ENCODE measurements at regions not wholly inside any gene's neighbourhood (a gene's known extent, or its start where the extent isn't known, plus 50 kb on each side); places are given as distances from the start of the nearest gene placed in this dataset.
"Not testable (repeated sequence)": the region's sequence is repeated elsewhere in the genome, so short reads cannot be mapped to it uniquely, and the experiment has no call there.

- not testable (repeated sequence) for DNase-seq (ENCODE audit: low read depth)
Measured at GRCh38 chr10:90250784-90251183, 549.4 kb downstream of the KIF20B start.

GRCh38 chr10:90269699-90270098 is 568.3 kb downstream of the KIF20B start:
- no peak for DNase-seq (ENCODE audit: low read depth)

GRCh38 chr10:90274721-90275468 is 573.5 kb downstream of the KIF20B start:
- DNase-seq (ENCODE audit: low read depth), result peak; percentile 24

GRCh38 chr10:90276894-90277475 is 575.6 kb downstream of the KIF20B start:
- DNase-seq (ENCODE audit: low read depth), result no peak

- no peak for DNase-seq (ENCODE audit: low read depth)
Measured at GRCh38 chr10:90286406-90286805, 571.4 kb downstream of the HTR7 start.

- DNase-seq (ENCODE audit: low read depth), result no peak
Measured at GRCh38 chr10:90286941-90287340, 570.9 kb downstream of the HTR7 start.

GRCh38 chr10:90288391-90288933 is 569.4 kb downstream of the HTR7 start:
- DNase-seq (ENCODE audit: low read depth), result peak; percentile 59

GRCh38 chr10:90289037-90289436 is 568.8 kb downstream of the HTR7 start:
- DNase-seq (ENCODE audit: low read depth), result no peak

- DNase-seq (ENCODE audit: low read depth), result no peak
Measured at GRCh38 chr10:90293616-90294015, 564.2 kb downstream of the HTR7 start.

- not testable (repeated sequence) for DNase-seq (ENCODE audit: low read depth)
Measured at GRCh38 chr10:90294821-90295540, 562.9 kb downstream of the HTR7 start.

GRCh38 chr10:90302031-90302430 is 555.8 kb downstream of the HTR7 start:
- not testable (repeated sequence) for DNase-seq (ENCODE audit: low read depth)

- DNase-seq (ENCODE audit: low read depth), result no peak
Measured at GRCh38 chr10:90302758-90303481, 554.9 kb downstream of the HTR7 start.

- no peak for DNase-seq (ENCODE audit: low read depth)
Measured at GRCh38 chr10:90304533-90304932, 553.3 kb downstream of the HTR7 start.

- peak; percentile 45 for DNase-seq (ENCODE audit: low read depth)
Measured at GRCh38 chr10:90306187-90306586, 551.7 kb downstream of the HTR7 start.

- no peak for DNase-seq (ENCODE audit: low read depth)
Measured at GRCh38 chr10:90308223-90308622, 549.6 kb downstream of the HTR7 start.

- peak; percentile 23 for DNase-seq (ENCODE audit: low read depth)
Measured at GRCh38 chr10:90313576-90314325, 544.1 kb downstream of the HTR7 start.

GRCh38 chr10:90314718-90315117 is 543.1 kb downstream of the HTR7 start:
- no peak for DNase-seq (ENCODE audit: low read depth)

- DNase-seq (ENCODE audit: low read depth), result no peak
Measured at GRCh38 chr10:90317172-90317571, 540.7 kb downstream of the HTR7 start.

GRCh38 chr10:90318659-90319058 is 539.2 kb downstream of the HTR7 start:
- DNase-seq (ENCODE audit: low read depth), result peak; percentile 13

GRCh38 chr10:90319188-90319914 is 538.5 kb downstream of the HTR7 start:
- DNase-seq (ENCODE audit: low read depth), result peak; percentile 99

Data from renal cortical epithelial cell (primary cell).